ENCODE measurements at regions not wholly inside any gene's neighbourhood (a gene's known extent, or its start where the extent isn't known, plus 50 kb on each side); places are given as distances from the start of the nearest gene placed in this dataset.
"Not testable (repeated sequence)": the region's sequence is repeated elsewhere in the genome, so short reads cannot be mapped to it uniquely, and the experiment has no call there.

DNA sequence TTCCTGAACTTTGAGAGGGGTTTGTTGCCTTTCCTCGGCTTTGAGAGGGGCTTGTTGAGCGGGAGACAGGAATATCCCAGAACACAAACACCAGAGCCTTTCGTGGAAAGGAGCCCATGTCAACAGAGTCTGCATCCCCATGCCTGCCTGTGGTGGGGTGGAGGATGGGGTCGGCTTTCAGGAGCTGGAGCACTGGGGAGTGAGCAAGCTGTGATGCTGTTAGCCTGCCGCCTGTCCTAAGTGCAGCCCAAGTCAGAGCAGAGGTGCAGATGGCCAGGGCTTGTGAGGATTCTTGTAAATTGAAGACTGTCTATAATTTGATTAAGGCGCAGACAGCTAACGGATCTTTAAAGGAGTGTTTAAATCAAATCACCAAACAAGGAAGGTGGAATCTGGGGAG is 103.3 kb upstream of the ANK2 start:
- DNase-seq (ENCODE audit: low spot score), result no peak

GRCh38 chr4:112947616-112948015 is 101.8 kb upstream of the ANK2 start:
- DNase-seq (ENCODE audit: low spot score), result no peak

- no peak for DNase-seq (ENCODE audit: low spot score)
These were observed 97.8 kb upstream of the ANK2 start for GRCh38 chr4:112951362-112952312.

DNA sequence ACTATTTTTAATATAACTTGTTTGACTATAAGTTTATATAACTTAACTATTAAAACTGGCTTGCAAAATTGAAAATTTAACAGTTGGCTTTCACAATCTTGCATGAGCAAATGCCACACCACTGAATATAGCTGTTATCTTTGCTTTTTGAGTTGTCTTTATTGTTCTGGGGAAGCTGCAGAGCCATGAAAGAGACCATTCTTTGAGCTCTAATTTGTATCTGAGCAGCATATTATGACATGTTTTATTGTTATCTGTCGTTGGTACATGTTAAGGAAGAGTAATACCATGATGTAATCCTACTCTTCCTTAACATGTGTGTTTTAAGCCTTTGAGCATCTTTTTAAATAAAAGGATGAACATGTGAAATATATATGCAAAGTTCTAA is 97.1 kb upstream of the ANK2 start:
- DNase-seq (ENCODE audit: low spot score), result no peak

DNA sequence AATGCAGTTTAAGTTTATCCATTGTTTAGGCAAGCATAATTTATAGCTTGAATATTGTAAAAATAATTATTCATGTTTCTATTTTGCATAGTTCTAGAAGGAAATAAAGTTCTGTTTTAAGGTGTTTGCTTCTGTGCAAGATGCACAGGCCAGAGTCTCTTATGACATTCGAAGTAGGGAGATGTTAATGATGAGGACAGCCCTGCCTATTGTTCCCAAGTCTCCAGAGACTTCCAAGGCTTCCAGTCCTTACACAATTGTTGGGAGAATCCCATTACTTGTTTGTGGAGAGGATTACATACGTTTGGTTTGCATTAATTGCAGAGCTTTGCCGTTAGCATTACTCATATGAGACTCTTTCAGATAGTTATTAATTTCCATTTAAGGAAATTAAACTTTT is 96.2 kb upstream of the ANK2 start:
- DNase-seq (ENCODE audit: low spot score), result no peak

DNA sequence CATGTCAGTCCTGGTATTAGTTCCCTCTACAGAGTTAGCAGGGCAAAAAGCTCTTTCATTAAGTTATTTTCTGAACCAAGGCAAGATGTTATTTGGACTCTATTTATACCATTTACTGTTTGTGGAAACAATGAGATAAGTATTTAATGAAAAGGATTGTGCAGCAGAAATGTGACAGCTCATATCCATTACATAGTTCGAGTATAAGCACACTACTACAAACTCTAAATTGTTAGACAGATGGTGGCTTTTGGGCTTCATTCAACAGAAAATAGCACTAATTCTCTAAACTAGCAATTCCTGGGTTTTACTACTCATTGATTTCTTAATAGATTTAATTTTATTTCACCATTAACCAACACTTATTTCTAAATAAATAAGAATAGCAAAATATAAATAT is 95.2 kb upstream of the ANK2 start:
- DNase-seq (ENCODE audit: low spot score), result no peak

- no peak for DNase-seq (ENCODE audit: low spot score)
These were observed 93.0 kb upstream of the ANK2 start for GRCh38 chr4:112956484-112956896.

DNA sequence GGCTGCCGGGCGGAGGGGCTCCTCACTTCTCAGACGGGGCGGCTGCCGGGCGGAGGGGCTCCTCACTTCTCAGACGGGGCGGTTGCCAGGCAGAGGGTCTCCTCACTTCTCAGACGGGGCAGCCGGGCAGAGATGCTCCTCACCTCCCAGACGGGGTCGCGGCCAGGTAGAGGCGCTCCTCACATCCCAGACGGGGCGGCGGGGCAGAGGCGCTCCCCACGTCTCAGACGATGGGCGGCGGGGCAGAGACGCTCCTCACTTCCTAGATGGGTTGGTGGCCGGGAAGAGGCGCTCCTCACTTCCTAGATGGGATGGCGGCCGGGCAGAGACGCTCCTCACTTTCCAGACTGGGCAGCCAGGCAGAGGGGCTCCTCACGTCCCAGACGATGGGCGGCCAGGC is 91.7 kb upstream of the ANK2 start:
- not testable (repeated sequence) for DNase-seq (ENCODE audit: low spot score)

GRCh38 chr4:112966701-112967488 is 82.6 kb upstream of the ANK2 start:
- DNase-seq (ENCODE audit: low spot score), result no peak

DNA sequence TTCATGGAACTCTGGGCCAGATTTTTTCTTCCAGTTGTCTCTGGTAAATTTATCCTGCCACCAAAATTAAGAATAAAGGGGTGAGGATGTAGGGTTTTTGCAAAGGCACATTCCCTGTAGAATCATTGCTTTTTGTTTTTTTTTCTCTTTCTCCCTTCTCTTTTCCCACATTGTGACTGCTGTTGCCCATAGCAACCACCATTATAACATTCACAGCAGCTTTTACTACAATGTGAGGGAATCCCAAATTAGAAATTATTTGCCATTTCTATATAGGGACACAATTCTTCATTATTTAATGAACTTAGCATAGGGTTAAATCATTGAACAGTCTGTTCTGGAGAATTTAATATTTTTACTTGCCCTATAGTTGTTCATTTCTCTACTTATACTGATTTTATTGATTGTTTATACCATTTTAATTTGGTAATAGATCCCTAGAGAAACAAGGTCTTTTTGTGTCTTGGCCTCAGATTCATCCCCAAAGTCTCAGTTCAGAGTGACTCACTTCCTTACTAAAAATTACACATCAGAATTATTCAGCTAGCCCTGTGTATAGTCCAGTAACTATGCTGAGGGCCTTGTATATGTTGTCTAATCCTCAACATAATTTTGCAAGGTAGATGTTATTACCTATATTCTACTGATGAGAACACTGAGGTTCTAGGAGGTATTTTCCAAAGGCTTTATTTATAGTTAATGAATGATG is 80.8 kb upstream of the ANK2 start:
- DNase-seq (ENCODE audit: low spot score), result no peak

- no peak for DNase-seq (ENCODE audit: low spot score)
These were observed 78.5 kb upstream of the ANK2 start for GRCh38 chr4:112970903-112971302.

DNA sequence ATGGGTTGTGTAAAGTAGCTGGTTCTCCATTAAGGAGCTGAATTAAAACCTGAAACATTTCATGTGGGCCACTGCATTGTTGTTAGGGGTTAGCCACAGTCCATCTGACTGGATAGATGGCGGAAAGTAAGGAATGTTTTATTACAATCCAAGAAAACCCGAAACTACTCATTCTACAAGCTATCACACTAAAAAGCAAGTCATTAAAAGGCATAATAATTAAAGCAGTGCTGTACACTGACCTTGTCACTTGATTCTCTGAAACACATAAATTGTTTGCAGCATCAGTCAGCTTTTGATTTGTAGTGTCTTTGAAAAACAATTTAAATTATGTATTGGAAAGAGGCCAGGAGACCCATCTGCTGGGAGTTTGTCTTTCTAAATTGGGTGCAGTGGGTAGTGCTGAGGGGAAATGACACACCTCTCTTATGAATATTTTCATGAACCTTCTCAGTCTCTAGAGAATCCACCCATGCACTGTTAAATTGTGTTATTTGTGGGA is 75.7 kb upstream of the ANK2 start:
- no peak for DNase-seq (ENCODE audit: low spot score)

GRCh38 chr4:112975567-112976355 is 73.7 kb upstream of the ANK2 start:
- DNase-seq (ENCODE audit: low spot score), result no peak

GRCh38 chr4:112978691-112979472 is 70.6 kb upstream of the ANK2 start:
- DNase-seq (ENCODE audit: low spot score), result no peak

- no peak for DNase-seq (ENCODE audit: low spot score)
These were observed 69.5 kb upstream of the ANK2 start for GRCh38 chr4:112979881-112980421.

GRCh38 chr4:112982680-112983079 is 66.8 kb upstream of the ANK2 start:
- DNase-seq (ENCODE audit: low spot score), result no peak

GRCh38 chr4:112994732-112995464 is 54.6 kb upstream of the ANK2 start:
- DNase-seq (ENCODE audit: low spot score), result no peak
